ENCODE measurements at regions not wholly inside any gene's neighbourhood (a gene's known extent, or its start where the extent isn't known, plus 50 kb on each side); places are given as distances from the start of the nearest gene placed in this dataset.

DNA sequence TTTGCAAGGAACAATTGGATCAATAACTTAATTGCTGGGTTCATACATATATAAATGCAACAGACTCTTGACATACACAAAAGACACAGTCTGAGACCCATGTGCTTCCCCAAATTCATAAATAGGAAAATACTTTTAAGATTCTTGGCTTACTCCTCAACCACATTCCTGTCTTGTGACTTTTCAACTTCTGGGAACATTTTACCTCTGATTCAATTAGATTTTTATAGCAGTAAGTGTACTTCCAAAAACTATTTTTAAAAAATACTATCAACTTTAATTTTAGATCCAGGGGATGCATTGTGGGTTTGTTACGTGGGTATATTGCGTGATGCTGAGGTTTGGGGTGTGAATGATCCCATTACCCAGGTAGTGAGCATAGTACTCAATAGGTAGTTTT lies 406.7 kb downstream of the RPS6KC1 start:
- TF ChIP-seq, protein P1, sequence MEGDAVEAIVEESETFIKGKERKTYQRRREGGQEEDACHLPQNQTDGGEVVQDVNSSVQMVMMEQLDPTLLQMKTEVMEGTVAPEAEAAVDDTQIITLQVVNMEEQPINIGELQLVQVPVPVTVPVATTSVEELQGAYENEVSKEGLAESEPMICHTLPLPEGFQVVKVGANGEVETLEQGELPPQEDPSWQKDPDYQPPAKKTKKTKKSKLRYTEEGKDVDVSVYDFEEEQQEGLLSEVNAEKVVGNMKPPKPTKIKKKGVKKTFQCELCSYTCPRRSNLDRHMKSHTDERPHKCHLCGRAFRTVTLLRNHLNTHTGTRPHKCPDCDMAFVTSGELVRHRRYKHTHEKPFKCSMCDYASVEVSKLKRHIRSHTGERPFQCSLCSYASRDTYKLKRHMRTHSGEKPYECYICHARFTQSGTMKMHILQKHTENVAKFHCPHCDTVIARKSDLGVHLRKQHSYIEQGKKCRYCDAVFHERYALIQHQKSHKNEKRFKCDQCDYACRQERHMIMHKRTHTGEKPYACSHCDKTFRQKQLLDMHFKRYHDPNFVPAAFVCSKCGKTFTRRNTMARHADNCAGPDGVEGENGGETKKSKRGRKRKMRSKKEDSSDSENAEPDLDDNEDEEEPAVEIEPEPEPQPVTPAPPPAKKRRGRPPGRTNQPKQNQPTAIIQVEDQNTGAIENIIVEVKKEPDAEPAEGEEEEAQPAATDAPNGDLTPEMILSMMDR (IDR thresholded peaks at IDR 0.05; ENCODE audit: low read length), result no peak
- TF ChIP-seq EZH2 (IDR thresholded peaks at IDR 0.05; ENCODE audit: borderline replicate concordance, low read length), result no peak

All from OCI-LY1 (cell line).